ENCODE measurements at regions not wholly inside any gene's neighbourhood (a gene's known extent, or its start where the extent isn't known, plus 50 kb on each side); places are given as distances from the start of the nearest gene placed in this dataset.

DNA sequence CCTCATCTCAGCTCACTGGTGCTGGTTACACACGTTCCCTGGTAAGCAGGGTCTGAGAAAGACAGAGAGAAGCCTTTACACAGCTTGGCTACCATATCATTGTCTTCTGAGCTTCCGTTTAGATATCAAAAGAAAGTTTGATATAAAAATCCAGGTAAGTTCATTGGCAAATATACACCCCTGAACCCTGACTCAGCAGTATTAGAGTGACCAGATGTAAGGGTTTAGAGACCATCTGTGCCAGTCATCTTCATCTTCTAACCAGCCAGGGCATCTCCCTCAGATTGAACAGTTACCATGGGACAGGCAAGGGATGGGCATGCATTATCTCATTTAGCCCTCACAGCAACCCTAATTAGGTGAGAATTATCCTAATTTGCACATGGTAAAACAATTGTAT is 232.1 kb downstream of the MED10 start:
- H3K4me3 ChIP-seq (ENCODE audit: low read depth, low read length), result no peak overlapping the region
- ChIA-PET POLR2A (no interaction called here), CTCF (no interaction called here)
- DNase-seq (ENCODE audit: low read depth, low spot score), result no peak
- TF ChIP-seq, protein P1, sequence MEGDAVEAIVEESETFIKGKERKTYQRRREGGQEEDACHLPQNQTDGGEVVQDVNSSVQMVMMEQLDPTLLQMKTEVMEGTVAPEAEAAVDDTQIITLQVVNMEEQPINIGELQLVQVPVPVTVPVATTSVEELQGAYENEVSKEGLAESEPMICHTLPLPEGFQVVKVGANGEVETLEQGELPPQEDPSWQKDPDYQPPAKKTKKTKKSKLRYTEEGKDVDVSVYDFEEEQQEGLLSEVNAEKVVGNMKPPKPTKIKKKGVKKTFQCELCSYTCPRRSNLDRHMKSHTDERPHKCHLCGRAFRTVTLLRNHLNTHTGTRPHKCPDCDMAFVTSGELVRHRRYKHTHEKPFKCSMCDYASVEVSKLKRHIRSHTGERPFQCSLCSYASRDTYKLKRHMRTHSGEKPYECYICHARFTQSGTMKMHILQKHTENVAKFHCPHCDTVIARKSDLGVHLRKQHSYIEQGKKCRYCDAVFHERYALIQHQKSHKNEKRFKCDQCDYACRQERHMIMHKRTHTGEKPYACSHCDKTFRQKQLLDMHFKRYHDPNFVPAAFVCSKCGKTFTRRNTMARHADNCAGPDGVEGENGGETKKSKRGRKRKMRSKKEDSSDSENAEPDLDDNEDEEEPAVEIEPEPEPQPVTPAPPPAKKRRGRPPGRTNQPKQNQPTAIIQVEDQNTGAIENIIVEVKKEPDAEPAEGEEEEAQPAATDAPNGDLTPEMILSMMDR (IDR thresholded peaks at IDR 0.05; ENCODE audit: insufficient read depth, low read length, missing control alignments), result no peak

DNA sequence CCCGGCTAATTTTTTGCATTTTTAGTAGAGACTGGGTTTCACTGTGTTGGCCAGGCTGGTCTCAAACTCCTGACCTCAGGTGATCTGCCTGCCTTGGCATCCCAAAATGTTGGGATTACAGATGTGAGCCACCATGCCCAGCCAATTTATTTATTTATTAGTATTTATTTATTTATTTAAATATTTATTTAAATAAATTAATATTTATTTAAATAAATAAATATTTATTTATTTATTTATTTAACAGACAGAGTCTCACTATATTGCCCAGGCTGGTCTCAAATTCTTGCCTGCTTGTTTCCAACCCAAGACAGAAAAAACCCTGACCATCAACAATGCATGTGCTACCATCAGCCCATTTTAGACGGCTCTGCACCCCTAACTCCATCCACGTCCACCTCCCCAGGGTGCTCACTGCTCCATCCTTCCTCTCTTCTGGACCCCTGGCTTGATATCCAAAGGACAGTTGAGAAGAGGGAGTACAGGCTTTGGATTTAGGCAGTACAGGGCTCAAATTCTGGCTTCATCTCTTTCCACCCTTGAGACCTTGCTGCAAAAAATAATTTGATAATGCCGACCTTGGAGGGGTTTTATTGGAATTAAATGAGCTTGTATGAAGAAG is 232.6 kb downstream of the MED10 start:
- TF ChIP-seq, protein P1 (IDR thresholded peaks at IDR 0.05; ENCODE audit: insufficient read depth, low read length, missing control alignments), result no peak
- DNase-seq (ENCODE audit: low read depth, low spot score), result no peak
- POLR2A ChIA-PET, result no interaction called here
- CTCF ChIA-PET, result no interaction called here
- no peak overlapping the region for H3K4me3 ChIP-seq (ENCODE audit: low read depth, low read length)

DNA sequence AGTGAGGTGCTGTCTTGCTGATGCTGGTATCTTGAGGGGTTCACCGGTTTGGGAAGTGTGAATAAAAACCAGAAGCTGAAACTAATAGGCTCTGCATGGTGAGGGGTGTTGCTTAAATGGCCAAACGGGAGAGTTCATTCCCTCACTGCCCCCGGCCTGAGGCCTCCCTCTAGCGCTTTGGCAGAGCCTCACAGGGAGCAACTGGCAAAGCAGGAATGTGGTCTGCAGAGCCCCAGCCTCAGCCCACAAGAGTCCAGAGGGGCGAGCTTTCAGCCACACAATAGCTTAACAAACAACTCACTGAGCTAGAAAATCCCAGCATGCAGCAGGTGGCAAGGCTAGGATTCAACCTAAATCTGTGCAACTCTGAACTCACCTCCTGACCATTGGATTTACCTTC is 234.8 kb downstream of the MED10 start:
- ChIA-PET POLR2A (no interaction called here), CTCF (no interaction called here)
- H3K4me3 ChIP-seq (ENCODE audit: low read depth, low read length), result no peak overlapping the region
- no peak for DNase-seq (ENCODE audit: low read depth, low spot score)
- TF ChIP-seq, protein P1 (IDR thresholded peaks at IDR 0.05; ENCODE audit: insufficient read depth, low read length, missing control alignments), result no peak

DNA sequence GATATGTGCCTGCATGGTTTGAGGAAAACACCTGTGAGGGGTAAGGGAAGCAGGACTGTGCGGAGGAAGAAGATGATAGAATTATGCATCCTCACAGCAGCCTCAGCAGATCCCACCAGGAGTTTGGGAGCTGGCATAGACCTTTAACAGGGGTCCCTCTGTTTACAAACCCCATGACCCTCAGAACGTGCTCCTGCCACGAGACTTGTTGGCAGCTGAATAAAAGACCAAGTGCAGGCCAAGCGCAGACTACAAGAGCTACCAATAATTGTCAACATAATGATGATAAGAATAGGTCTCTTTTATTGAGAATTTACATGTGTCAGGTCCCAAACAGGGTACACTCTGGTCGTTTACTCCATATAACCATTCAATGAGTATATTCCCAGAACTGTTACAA is 236.0 kb downstream of the MED10 start:
- H3K4me3 ChIP-seq (ENCODE audit: low read depth, low read length), result no peak overlapping the region
- TF ChIP-seq, protein P1 (IDR thresholded peaks at IDR 0.05; ENCODE audit: insufficient read depth, low read length, missing control alignments), result no peak
- ChIA-PET POLR2A (no interaction called here), CTCF (no interaction called here)
- DNase-seq (ENCODE audit: low read depth, low spot score), result no peak

DNA sequence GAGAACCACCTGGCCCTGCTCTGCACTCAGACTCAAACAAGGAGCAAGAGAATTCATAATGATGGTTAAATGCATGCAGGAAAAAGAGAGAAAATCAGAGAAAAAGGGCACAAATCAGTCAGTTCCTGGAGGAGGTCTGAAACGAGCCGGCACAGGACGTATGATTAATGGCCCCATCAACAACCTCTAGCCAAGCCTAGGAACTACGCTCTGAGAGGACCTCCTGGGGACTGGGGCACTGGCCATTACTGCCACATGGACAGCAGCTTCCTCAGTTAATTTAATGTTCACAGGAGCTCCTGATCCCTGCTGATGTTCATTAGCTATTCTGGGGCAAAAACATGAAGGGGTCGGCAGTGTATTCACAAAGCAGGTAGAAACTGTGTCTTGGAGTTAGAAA is 238.1 kb downstream of the MED10 start:
- ChIA-PET CTCF (no interaction called here), POLR2A (no interaction called here)
- no peak for DNase-seq (ENCODE audit: low read depth, low spot score)
- TF ChIP-seq, protein P1 (IDR thresholded peaks at IDR 0.05; ENCODE audit: insufficient read depth, low read length, missing control alignments), result no peak
- H3K4me3 ChIP-seq (ENCODE audit: low read depth, low read length), result no peak overlapping the region

DNA sequence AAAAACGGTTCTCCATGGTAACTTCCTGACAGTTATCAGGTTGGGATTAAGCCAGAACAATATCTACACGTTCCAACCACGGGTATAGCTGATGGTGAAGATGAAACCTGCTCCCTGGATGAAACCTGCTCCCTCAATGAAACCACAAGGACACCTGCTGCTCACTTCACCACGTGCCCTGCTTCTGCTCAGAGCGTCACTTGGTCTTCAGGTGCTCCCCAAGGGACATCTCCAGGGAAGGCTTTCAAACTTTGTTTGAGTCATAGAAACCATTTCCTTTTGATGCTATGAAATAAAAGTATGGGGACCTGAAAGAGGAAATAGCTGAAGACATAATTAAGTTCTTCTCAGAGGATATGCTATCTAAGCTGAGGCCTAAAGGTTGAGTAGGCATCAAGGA is 242.4 kb downstream of the MED10 start:
- CTCF ChIA-PET, result no interaction called here
- no peak overlapping the region for H3K4me3 ChIP-seq (ENCODE audit: low read depth, low read length)
- TF ChIP-seq, protein P1 (IDR thresholded peaks at IDR 0.05; ENCODE audit: insufficient read depth, low read length, missing control alignments), result no peak
- no peak for DNase-seq (ENCODE audit: low read depth, low spot score)
- POLR2A ChIA-PET, result no interaction called here

Data from AG04449 (cell line).